ENCODE measurements at regions not wholly inside any gene's neighbourhood (a gene's known extent, or its start where the extent isn't known, plus 50 kb on each side); places are given as distances from the start of the nearest gene placed in this dataset.

DNA sequence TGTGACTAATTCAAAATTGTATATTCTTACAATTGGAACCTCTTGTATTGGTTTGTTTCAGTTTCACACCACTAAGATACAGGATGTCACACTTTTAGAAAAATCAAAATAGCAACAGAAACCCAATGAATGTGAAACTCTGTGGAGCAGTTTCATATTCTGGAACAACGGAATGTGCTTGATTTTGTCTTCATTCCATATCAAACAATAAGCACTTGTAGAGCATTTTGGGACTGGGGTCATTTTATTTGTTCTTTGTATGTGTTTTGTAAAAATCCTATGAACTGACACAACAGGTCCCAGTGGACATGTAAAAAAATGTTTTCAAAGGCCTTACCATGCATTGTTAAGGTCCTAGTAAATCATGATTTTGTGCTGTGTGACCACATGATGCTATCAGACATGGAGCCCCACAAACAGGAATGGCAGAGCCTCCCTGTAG, 123.1 kb downstream of the DKK1 start:
- Histone ChIP-seq H3K9ac (ENCODE audit: low read depth, low read length) (no peak overlapping the region), H3K4me2 (ENCODE audit: insufficient read depth, low read length) (no peak overlapping the region), H2AFZ (ENCODE audit: low read depth, low read length) (no peak overlapping the region), H3K9me3 (ENCODE audit: insufficient read depth, low read length, severe bottlenecking) (no peaks in the 10 kb centered on the region), H3K36me3 (ENCODE audit: insufficient read depth, low read length) (no peaks in the 10 kb centered on the region), H3K4me3 (ENCODE audit: low read depth in 1 of 2, low read length in 2 of 2) (no peak overlapping the region), H3K27me3 (ENCODE audit: insufficient read depth, low read length, poor library complexity) (no peaks in the 10 kb centered on the region), H4K20me1 (ENCODE audit: insufficient read depth, low read length) (no peaks in the 10 kb centered on the region), H3K4me1 (ENCODE audit: insufficient read depth, low read length) (no peaks in the 10 kb centered on the region), H3K27ac (ENCODE audit: low read length) (no peak overlapping the region), H3K79me2 (ENCODE audit: insufficient read depth, low read length) (no peaks in the 10 kb centered on the region)
- DNase-seq, result no peak
- TF ChIP-seq, protein P1, sequence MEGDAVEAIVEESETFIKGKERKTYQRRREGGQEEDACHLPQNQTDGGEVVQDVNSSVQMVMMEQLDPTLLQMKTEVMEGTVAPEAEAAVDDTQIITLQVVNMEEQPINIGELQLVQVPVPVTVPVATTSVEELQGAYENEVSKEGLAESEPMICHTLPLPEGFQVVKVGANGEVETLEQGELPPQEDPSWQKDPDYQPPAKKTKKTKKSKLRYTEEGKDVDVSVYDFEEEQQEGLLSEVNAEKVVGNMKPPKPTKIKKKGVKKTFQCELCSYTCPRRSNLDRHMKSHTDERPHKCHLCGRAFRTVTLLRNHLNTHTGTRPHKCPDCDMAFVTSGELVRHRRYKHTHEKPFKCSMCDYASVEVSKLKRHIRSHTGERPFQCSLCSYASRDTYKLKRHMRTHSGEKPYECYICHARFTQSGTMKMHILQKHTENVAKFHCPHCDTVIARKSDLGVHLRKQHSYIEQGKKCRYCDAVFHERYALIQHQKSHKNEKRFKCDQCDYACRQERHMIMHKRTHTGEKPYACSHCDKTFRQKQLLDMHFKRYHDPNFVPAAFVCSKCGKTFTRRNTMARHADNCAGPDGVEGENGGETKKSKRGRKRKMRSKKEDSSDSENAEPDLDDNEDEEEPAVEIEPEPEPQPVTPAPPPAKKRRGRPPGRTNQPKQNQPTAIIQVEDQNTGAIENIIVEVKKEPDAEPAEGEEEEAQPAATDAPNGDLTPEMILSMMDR (IDR thresholded peaks at IDR 0.05; ENCODE audit: borderline replicate concordance, extremely low read depth, low read length, poor library complexity, severe bottlenecking), result no peak
- TF ChIP-seq EZH2 (IDR thresholded peaks at IDR 0.05; ENCODE audit: borderline replicate concordance, low read depth, low read length, severe bottlenecking), result no peak
- ATAC-seq (ENCODE audit: insufficient read depth, low read depth), result no peak

DNA sequence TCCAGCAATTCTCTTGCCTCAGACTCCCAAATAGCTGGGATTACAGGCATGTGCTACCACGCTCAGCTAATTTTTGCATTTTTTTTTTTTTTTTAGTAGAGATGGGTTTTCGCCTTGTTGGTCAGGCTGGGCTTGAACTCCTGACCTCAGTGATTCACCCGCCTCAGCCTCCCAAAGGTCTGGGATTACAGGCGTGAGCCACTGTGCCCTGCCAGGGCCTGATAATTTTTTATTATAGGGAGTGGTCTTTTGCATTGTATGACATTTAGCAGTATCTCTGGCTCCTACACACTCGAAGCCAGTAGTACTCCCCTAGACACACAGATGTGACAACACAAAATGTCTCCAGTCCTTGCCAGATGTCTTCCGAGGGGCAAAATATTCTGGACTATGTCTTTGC, 124.0 kb downstream of the DKK1 start:
- Histone ChIP-seq H3K4me3 (ENCODE audit: low read depth in 1 of 2, low read length in 2 of 2) (no peak overlapping the region), H3K27ac (ENCODE audit: low read length) (no peak overlapping the region), H3K27me3 (ENCODE audit: insufficient read depth, low read length, poor library complexity) (no peaks in the 10 kb centered on the region), H3K4me1 (ENCODE audit: insufficient read depth, low read length) (no peaks in the 10 kb centered on the region), H2AFZ (ENCODE audit: low read depth, low read length) (no peak overlapping the region), H4K20me1 (ENCODE audit: insufficient read depth, low read length) (no peaks in the 10 kb centered on the region), H3K36me3 (ENCODE audit: insufficient read depth, low read length) (no peaks in the 10 kb centered on the region), H3K79me2 (ENCODE audit: insufficient read depth, low read length) (no peaks in the 10 kb centered on the region), H3K9me3 (ENCODE audit: insufficient read depth, low read length, severe bottlenecking) (no peaks in the 10 kb centered on the region), H3K4me2 (ENCODE audit: insufficient read depth, low read length) (no peak overlapping the region), H3K9ac (ENCODE audit: low read depth, low read length) (no peak overlapping the region)
- no peak for DNase-seq
- TF ChIP-seq, protein P1 (IDR thresholded peaks at IDR 0.05; ENCODE audit: borderline replicate concordance, extremely low read depth, low read length, poor library complexity, severe bottlenecking), result no peak
- no peak for TF ChIP-seq EZH2 (IDR thresholded peaks at IDR 0.05; ENCODE audit: borderline replicate concordance, low read depth, low read length, severe bottlenecking)
- no peak for ATAC-seq (ENCODE audit: insufficient read depth, low read depth)

DNA sequence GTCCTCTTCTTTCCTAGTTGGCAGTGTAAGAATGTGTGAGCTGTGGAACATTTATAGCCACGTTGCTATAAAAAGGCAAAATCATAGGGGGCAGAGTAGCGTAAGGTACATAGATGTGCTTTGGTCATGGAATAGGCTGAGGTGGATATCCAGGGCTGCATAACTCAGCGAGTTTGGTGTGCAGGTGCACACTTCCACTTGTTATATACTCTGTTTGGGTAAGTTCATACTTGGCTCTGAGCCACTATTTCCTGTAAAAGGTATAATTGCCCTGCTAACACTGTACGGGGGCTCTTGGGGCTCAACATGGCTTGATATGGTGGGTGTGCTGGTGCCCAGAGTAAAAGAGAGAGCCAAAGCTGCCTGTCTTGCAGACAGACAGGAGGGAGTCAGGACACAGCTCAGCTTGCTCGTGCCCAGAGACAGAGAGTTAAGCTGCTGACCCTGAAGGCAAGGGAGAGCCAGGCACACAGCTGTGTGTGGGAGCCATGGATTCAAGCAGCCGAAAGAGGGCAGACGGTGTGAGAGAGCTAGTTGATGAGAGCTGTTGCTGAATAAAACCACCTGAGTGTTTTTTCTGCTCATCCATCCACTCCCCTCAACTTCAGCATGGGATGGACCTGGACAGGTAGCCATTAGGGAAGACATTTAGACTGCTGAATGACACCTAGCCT, 126.7 kb downstream of the DKK1 start:
- Histone ChIP-seq H3K9ac (ENCODE audit: low read depth, low read length) (no peak overlapping the region), H3K9me3 (ENCODE audit: insufficient read depth, low read length, severe bottlenecking) (no peaks in the 10 kb centered on the region), H4K20me1 (ENCODE audit: insufficient read depth, low read length) (no peaks in the 10 kb centered on the region), H3K4me3 (ENCODE audit: low read depth in 1 of 2, low read length in 2 of 2) (no peak overlapping the region), H3K27me3 (ENCODE audit: insufficient read depth, low read length, poor library complexity) (no peaks in the 10 kb centered on the region), H3K4me2 (ENCODE audit: insufficient read depth, low read length) (no peak overlapping the region), H3K36me3 (ENCODE audit: insufficient read depth, low read length) (no peaks in the 10 kb centered on the region), H3K4me1 (ENCODE audit: insufficient read depth, low read length) (no peaks in the 10 kb centered on the region), H2AFZ (ENCODE audit: low read depth, low read length) (no peak overlapping the region), H3K27ac (ENCODE audit: low read length) (no peak overlapping the region), H3K79me2 (ENCODE audit: insufficient read depth, low read length) (no peaks in the 10 kb centered on the region)
- ATAC-seq (ENCODE audit: insufficient read depth, low read depth) (no peak), DNase-seq (no peak)
- no peak for TF ChIP-seq EZH2 (IDR thresholded peaks at IDR 0.05; ENCODE audit: borderline replicate concordance, low read depth, low read length, severe bottlenecking)

DNA sequence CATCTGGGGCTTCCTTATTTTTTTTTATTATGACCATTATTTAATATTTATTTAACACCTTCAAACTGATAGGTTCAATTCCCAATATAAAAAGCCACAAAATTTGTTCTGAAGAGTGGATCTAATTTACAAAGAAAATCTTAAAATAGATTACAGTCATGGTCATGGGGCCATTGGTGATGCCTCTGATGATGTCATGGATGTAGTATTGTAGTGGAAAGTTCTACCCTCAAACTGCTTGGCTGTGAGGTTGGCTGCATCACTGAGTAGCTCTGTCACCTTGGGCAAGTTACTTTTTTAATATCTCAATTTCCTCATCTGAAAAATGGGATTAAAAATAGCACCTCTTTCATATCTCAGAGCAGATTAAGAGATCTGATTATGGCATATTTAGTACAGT, 128.5 kb downstream of the DKK1 start:
- H3K9ac ChIP-seq (ENCODE audit: low read depth, low read length), result no peak overlapping the region
- no peaks in the 10 kb centered on the region for H3K4me1 ChIP-seq (ENCODE audit: insufficient read depth, low read length)
- no peak for ATAC-seq (ENCODE audit: insufficient read depth, low read depth)
- no peaks in the 10 kb centered on the region for H3K27me3 ChIP-seq (ENCODE audit: insufficient read depth, low read length, poor library complexity)
- no peak overlapping the region for H2AFZ ChIP-seq (ENCODE audit: low read depth, low read length)
- no peaks in the 10 kb centered on the region for H3K79me2 ChIP-seq (ENCODE audit: insufficient read depth, low read length)
- H3K36me3 ChIP-seq (ENCODE audit: insufficient read depth, low read length), result no peaks in the 10 kb centered on the region
- H3K4me3 ChIP-seq (ENCODE audit: low read depth in 1 of 2, low read length in 2 of 2), result no peak overlapping the region
- no peaks in the 10 kb centered on the region for H3K9me3 ChIP-seq (ENCODE audit: insufficient read depth, low read length, severe bottlenecking)
- H4K20me1 ChIP-seq (ENCODE audit: insufficient read depth, low read length), result no peaks in the 10 kb centered on the region
- no peak overlapping the region for H3K4me2 ChIP-seq (ENCODE audit: insufficient read depth, low read length)
- no peak for TF ChIP-seq EZH2 (IDR thresholded peaks at IDR 0.05; ENCODE audit: borderline replicate concordance, low read depth, low read length, severe bottlenecking)
- TF ChIP-seq, protein P1 (IDR thresholded peaks at IDR 0.05; ENCODE audit: borderline replicate concordance, extremely low read depth, low read length, poor library complexity, severe bottlenecking), result no peak
- H3K27ac ChIP-seq (ENCODE audit: low read length), result no peak overlapping the region
- no peak for DNase-seq

All from DND-41 (cell line).